Neural cell (in vitro differentiated cells): ENCODE measurements at regions not wholly inside any gene's neighbourhood (a gene's known extent, or its start where the extent isn't known, plus 50 kb on each side); places are given as distances from the start of the nearest gene placed in this dataset.

ENCODE experiments used
- H2AFZ ChIP-seq: fragments of 200-600, 300-800 bp; sonication (generic), shearing (Covaris generic); 2 replicates; pipeline ENCODE4 v1.6.0; 2014; ENCODE audit warnings: low read depth, mild to moderate bottlenecking, antibody characterized with exemption, low read length, moderate library complexity
- H3F3A ChIP-seq: fragments of 200-600 bp; shearing (Covaris generic); 2 replicates; pipeline ENCODE4 v1.6.1; 2016; ENCODE audit warnings: mild to moderate bottlenecking, moderate library complexity, mixed read lengths, antibody characterized with exemption, low read length; ENCODE audit not compliant: insufficient read depth, poor library complexity, severe bottlenecking
- H3K27ac ChIP-seq: fragments of 200-600, 300-800 bp; sonication (generic), shearing (Covaris generic); 2 replicates; pipeline ENCODE4 v1.5.1; 2014; ENCODE audit warnings: mild to moderate bottlenecking, low read length, moderate library complexity
- H3K27me3 ChIP-seq: fragments of 300-800, 200-600 bp; sonication (generic), shearing (Covaris generic); 2 replicates; pipeline ENCODE4 v1.6.0; 2014; ENCODE audit warnings: mild to moderate bottlenecking, low read depth, low read length, moderate library complexity; ENCODE audit not compliant: insufficient read depth
- H3K36me3 ChIP-seq: fragments of 300-800, 200-600 bp; sonication (generic), shearing (Covaris generic); 2 replicates; pipeline ENCODE4 v1.5.1; 2014; ENCODE audit warnings: mild to moderate bottlenecking, antibody characterized with exemption, low read length, moderate library complexity; ENCODE audit not compliant: insufficient read depth
- H3K4me2 ChIP-seq: fragments of 300-800, 200-600 bp; sonication (generic), shearing (Covaris generic); 2 replicates; pipeline ENCODE4 v1.6.0; 2014; ENCODE audit warnings: mild to moderate bottlenecking, low read length
- H3K4me3 ChIP-seq: fragments of 300-800, 200-600 bp; sonication (generic), shearing (Covaris generic); 2 replicates; pipeline ENCODE4 v1.5.1; 2014; ENCODE audit warnings: mild to moderate bottlenecking, low read length, moderate library complexity
- H3K79me2 ChIP-seq: fragments of 200-600 bp; shearing (Covaris generic); replicated peaks from 2 replicates; pipeline ENCODE4 v1.6.0; 2014; ENCODE audit warnings: mild to moderate bottlenecking, low read length, moderate library complexity; ENCODE audit not compliant: insufficient read depth
- H3K9ac ChIP-seq: fragments of 300-800, 200-600 bp; sonication (generic), shearing (Covaris generic); 2 replicates; pipeline ENCODE4 v1.6.1; 2016; ENCODE audit warnings: mild to moderate bottlenecking, low read length, mixed read lengths
- H3K9me2 ChIP-seq: fragments of 200-600 bp; shearing (Covaris generic); 2 replicates; pipeline ENCODE4 v1.6.1; 2016; ENCODE audit warnings: mild to moderate bottlenecking, low read length, mixed read lengths; ENCODE audit not compliant: insufficient read depth
- H3K9me3 ChIP-seq: fragments of 200-600, 300-800 bp; sonication (generic), shearing (Covaris generic); 2 replicates; pipeline ENCODE4 v1.6.1; 2016; ENCODE audit warnings: mild to moderate bottlenecking, mixed run types, low read length, moderate library complexity, mixed read lengths
- H4K20me1 ChIP-seq: fragments of 200-600 bp; shearing (Covaris generic); 2 replicates; pipeline ENCODE4 v1.6.1; 2016; ENCODE audit warnings: mild to moderate bottlenecking, mixed run types; ENCODE audit not compliant: insufficient read depth
- EP300 ChIP-seq: fragments of 450-650 bp; conservative IDR thresholded peaks from 2 replicates; pipeline ENCODE4 v1.6.1; 2014; ENCODE audit warnings: antibody characterized with exemption, mild to moderate bottlenecking, moderate library complexity; ENCODE audit not compliant: poor library complexity, severe bottlenecking
- EZH2 ChIP-seq: fragments of 200-600, 300-800 bp; shearing (Covaris generic), sonication (generic); IDR thresholded peaks from 2 replicates; pipeline ENCODE4 v1.6.1; 2014; ENCODE audit warnings: antibody characterized with exemption, low read length, borderline replicate concordance, mild to moderate bottlenecking; ENCODE audit not compliant: insufficient read depth, poor library complexity, severe bottlenecking
- MXI1 ChIP-seq: fragments of 450-650 bp; conservative IDR thresholded peaks from 2 replicates; pipeline ENCODE4 v1.6.1; 2014; ENCODE audit warnings: antibody characterized with exemption, mild to moderate bottlenecking; ENCODE audit not compliant: poor library complexity, severe bottlenecking
- POLR2AphosphoS5 ChIP-seq: IDR thresholded peaks from 2 replicates; pipeline ENCODE4 v1.6.1; 2012
- RAD21 ChIP-seq: fragments of 450-650 bp; conservative IDR thresholded peaks from 2 replicates; pipeline ENCODE4 v1.6.1; 2014; ENCODE audit warnings: antibody characterized with exemption, mild to moderate bottlenecking, moderate library complexity
- SMC3 ChIP-seq: fragments of 450-650 bp; conservative IDR thresholded peaks from 2 replicates; pipeline ENCODE4 v1.6.1; 2014; ENCODE audit warnings: antibody characterized with exemption, mild to moderate bottlenecking, moderate library complexity; ENCODE audit not compliant: poor library complexity
- TAF1 ChIP-seq: IDR thresholded peaks from 2 replicates; pipeline ENCODE4 v1.6.1; 2012; ENCODE audit warnings: low read depth
- TF ChIP-seq, protein P1 (sequence below): IDR thresholded peaks from 2 replicates; pipeline ENCODE4 v1.6.1; 2012; ENCODE audit warnings: borderline replicate concordance
- TF ChIP-seq, protein P2 (sequence below): fragments of 450-650 bp; IDR thresholded peaks from 2 replicates; pipeline ENCODE4 v1.5.1; 2014; ENCODE audit warnings: antibody characterized with exemption, mild to moderate bottlenecking, moderate library complexity; ENCODE audit not compliant: poor library complexity, severe bottlenecking

DNA sequence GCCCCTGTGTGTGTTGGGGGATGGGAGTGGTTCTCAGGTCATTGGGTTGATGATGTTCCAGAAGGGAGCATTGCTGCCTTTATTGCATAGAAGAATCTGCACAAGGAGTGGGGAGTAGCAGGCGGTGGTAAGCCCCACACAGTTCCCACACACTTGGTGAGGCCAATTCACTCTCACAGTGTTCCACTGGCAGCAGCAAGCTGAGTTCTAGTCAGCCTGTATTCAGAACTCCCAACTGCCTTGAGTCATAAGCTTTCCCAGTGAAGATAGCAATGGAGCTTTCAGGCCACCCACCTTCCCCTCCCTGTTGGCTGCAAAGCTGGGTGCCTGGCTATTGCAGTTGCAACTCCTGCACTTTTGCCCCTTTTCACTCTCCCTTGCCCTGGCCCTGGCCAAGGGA lies 181.1 kb upstream of the RBMS3 start:
- no peaks in the 10 kb centered on the region for H3K9me3 ChIP-seq
- no peak overlapping the region for H3K27ac ChIP-seq
- H3K9ac ChIP-seq: no peak overlapping the region
- H3K4me2 ChIP-seq: no peak overlapping the region
- H3F3A ChIP-seq: no peaks in the 10 kb centered on the region
- no peak overlapping the region for H3K4me3 ChIP-seq
- no peaks in the 10 kb centered on the region for H4K20me1 ChIP-seq
- TF ChIP-seq EP300 (no peak), TAF1 (no peak)
- H2AFZ ChIP-seq: no peak overlapping the region
- H3K79me2 ChIP-seq: no peaks in the 10 kb centered on the region
- H3K9me2 ChIP-seq: no peaks in the 10 kb centered on the region
- no peaks in the 10 kb centered on the region for H3K27me3 ChIP-seq
- H3K36me3 ChIP-seq: no peaks in the 10 kb centered on the region

DNA sequence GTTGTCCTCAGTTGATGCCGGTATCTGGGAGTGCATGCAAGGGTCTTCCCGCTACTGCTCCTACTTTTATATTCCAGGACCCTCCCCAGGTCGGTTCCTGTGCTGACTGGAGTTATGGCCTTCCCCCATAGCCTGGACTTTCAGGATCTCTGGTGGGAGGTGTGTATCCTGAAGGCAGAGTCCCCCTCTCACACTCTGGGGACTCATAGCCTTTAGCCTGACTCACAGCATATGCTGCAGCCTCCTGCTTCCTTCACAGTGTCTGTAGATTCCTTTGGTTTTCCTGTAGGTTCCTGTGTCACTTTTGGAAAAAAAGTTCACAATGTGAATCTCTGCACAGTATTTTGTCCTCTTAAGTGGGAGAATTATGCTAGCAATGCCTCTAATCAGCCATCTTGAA lies 180.6 kb upstream of the RBMS3 start:
- Histone ChIP-seq H3K4me3 (no peak overlapping the region), H4K20me1 (no peaks in the 10 kb centered on the region), H2AFZ (no peak overlapping the region), H3K4me2 (no peak overlapping the region), H3F3A (no peaks in the 10 kb centered on the region), H3K36me3 (no peaks in the 10 kb centered on the region), H3K9ac (no peak overlapping the region), H3K27ac (no peak overlapping the region), H3K9me2 (no peaks in the 10 kb centered on the region), H3K9me3 (no peaks in the 10 kb centered on the region), H3K79me2 (no peaks in the 10 kb centered on the region), H3K27me3 (no peaks in the 10 kb centered on the region)
- TF ChIP-seq TAF1: no peak
- no peak for TF ChIP-seq RAD21
- no peak for TF ChIP-seq MXI1
- no peak for TF ChIP-seq EP300
- TF ChIP-seq POLR2AphosphoS5: no peak
- TF ChIP-seq, protein P1, sequence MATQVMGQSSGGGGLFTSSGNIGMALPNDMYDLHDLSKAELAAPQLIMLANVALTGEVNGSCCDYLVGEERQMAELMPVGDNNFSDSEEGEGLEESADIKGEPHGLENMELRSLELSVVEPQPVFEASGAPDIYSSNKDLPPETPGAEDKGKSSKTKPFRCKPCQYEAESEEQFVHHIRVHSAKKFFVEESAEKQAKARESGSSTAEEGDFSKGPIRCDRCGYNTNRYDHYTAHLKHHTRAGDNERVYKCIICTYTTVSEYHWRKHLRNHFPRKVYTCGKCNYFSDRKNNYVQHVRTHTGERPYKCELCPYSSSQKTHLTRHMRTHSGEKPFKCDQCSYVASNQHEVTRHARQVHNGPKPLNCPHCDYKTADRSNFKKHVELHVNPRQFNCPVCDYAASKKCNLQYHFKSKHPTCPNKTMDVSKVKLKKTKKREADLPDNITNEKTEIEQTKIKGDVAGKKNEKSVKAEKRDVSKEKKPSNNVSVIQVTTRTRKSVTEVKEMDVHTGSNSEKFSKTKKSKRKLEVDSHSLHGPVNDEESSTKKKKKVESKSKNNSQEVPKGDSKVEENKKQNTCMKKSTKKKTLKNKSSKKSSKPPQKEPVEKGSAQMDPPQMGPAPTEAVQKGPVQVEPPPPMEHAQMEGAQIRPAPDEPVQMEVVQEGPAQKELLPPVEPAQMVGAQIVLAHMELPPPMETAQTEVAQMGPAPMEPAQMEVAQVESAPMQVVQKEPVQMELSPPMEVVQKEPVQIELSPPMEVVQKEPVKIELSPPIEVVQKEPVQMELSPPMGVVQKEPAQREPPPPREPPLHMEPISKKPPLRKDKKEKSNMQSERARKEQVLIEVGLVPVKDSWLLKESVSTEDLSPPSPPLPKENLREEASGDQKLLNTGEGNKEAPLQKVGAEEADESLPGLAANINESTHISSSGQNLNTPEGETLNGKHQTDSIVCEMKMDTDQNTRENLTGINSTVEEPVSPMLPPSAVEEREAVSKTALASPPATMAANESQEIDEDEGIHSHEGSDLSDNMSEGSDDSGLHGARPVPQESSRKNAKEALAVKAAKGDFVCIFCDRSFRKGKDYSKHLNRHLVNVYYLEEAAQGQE: no peak
- TF ChIP-seq EZH2: no peak
- no peak for TF ChIP-seq SMC3
- TF ChIP-seq, protein P2, sequence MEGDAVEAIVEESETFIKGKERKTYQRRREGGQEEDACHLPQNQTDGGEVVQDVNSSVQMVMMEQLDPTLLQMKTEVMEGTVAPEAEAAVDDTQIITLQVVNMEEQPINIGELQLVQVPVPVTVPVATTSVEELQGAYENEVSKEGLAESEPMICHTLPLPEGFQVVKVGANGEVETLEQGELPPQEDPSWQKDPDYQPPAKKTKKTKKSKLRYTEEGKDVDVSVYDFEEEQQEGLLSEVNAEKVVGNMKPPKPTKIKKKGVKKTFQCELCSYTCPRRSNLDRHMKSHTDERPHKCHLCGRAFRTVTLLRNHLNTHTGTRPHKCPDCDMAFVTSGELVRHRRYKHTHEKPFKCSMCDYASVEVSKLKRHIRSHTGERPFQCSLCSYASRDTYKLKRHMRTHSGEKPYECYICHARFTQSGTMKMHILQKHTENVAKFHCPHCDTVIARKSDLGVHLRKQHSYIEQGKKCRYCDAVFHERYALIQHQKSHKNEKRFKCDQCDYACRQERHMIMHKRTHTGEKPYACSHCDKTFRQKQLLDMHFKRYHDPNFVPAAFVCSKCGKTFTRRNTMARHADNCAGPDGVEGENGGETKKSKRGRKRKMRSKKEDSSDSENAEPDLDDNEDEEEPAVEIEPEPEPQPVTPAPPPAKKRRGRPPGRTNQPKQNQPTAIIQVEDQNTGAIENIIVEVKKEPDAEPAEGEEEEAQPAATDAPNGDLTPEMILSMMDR: no peak

DNA sequence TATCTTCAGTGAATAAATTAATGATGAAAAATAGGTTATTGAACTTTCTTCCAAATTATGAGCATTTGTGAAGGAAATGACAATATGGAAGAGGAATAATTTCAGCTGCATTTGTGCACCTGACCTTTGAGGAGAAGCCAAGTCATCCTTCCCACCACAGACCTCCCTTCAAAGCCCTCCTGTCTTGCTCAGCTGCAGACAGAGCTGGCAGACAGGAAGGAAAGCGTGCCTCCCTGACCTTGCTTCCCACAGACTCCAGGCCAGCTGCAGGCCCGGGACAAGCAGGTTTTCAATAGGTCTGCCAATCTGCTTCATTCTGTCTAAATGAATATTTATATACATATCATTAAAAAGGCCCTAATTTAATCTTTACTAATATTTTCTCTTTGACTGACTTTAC lies 152.9 kb upstream of the RBMS3 start:
- Histone ChIP-seq H3K27ac (no peak overlapping the region), H3K79me2 (no peaks in the 10 kb centered on the region)
- TF ChIP-seq, protein P2: no peak
- TF ChIP-seq TAF1: no peak
- no peak for TF ChIP-seq MXI1
- no peak for TF ChIP-seq EP300
- TF ChIP-seq, protein P1: no peak
- TF ChIP-seq EZH2: no peak
- TF ChIP-seq RAD21: no peak
- no peak for TF ChIP-seq SMC3
- no peak for TF ChIP-seq POLR2AphosphoS5

More for the DNA sequence above, 152.9 kb upstream of the RBMS3 start:
- H3K9ac ChIP-seq: no peak overlapping the region
- H3K9me2 ChIP-seq: no peaks in the 10 kb centered on the region
- H3K36me3 ChIP-seq: no peaks in the 10 kb centered on the region
- H3K9me3 ChIP-seq: no peaks in the 10 kb centered on the region
- H3K27me3 ChIP-seq: no peaks in the 10 kb centered on the region
- no peak overlapping the region for H3K4me2 ChIP-seq
- no peaks in the 10 kb centered on the region for H3F3A ChIP-seq
- no peaks in the 10 kb centered on the region for H4K20me1 ChIP-seq
- no peak overlapping the region for H2AFZ ChIP-seq
- no peak overlapping the region for H3K4me3 ChIP-seq
